ENCODE measurements at regions not wholly inside any gene's neighbourhood (a gene's known extent, or its start where the extent isn't known, plus 50 kb on each side); places are given as distances from the start of the nearest gene placed in this dataset.

DNA sequence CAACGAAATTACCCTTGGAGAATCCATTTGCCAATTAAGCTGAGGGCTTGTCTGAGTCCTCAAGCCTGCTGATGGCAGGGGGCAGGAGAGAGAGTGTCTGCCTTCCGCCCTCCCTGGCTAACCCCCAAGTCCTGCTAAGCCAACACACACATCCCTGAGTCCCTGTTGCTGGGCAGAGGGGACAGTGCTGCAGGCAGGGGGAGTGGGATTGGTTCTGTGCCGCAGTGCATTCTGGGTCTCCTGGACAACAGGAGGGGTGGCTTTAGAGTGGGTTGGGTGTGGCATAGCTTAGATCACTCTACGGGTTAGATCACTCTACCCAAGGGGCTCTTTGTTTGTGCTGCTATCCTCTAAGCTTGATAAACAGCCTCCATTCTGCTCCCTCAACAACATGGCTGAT lies 427.7 kb downstream of the CDK5RAP2 start:
- no peak for TF ChIP-seq CTCF (IDR thresholded peaks at IDR 0.05)
- 73% methylated on average over 1 of the region's 4 CpGs for WGBS (ENCODE audit: insufficient coverage)
- no peak overlapping the region for H3K4me3 ChIP-seq (replicated peaks in 1 of 3; ENCODE audit: low read depth in 2 of 3, low read length in 3 of 3)
- H3K27me3 Mint-ChIP-seq (ENCODE audit: low read depth in 3 of 3) = peaks cover 0 to 1% (median 0%) of the 10 kb centered on the region in 3 donors
- no peaks in the 10 kb centered on the region for H3K4me1 Mint-ChIP-seq
- no peaks in the 10 kb centered on the region for H3K36me3 Mint-ChIP-seq
- H3K27ac Mint-ChIP-seq = no peak overlapping the region
- no peaks in the 10 kb centered on the region for H3K9me3 ChIP-seq (replicated peaks in 1 of 2; ENCODE audit: control insufficient read depth in 1 of 2, insufficient read depth in 1 of 2, low read length in 2 of 2)
- H3K36me3 ChIP-seq (replicated peaks in 1 of 2; ENCODE audit: control insufficient read depth in 1 of 2, insufficient read depth in 2 of 2, low read length in 2 of 2) = no peaks in the 10 kb centered on the region
- DNase-seq = no peak
- H3K27me3 ChIP-seq (ENCODE audit: control insufficient read depth in 2 of 2, insufficient read depth in 2 of 2, low read length in 2 of 2) = no peaks in the 10 kb centered on the region
- intact Hi-C loops (cut with micrococcal nuclease) = no loop called here
- H3K9me3 Mint-ChIP-seq = peaks cover 0 to 5% (median 2%) of the 10 kb centered on the region in 7 donors
- H3K4me2 ChIP-seq (replicated peaks; ENCODE audit: extremely low read depth, low read length, poor library complexity, severe bottlenecking) = no peak overlapping the region
- H2AFZ ChIP-seq (ENCODE audit: insufficient read depth, low read depth, low read length, poor library complexity, severe bottlenecking) = no peak overlapping the region
- H3K4me3 Mint-ChIP-seq = no peak overlapping the region
- H3K9ac ChIP-seq (ENCODE audit: insufficient read depth, low read length, poor library complexity, severe bottlenecking) = no peak overlapping the region
- no peaks in the 10 kb centered on the region for H3K4me1 ChIP-seq (ENCODE audit: control insufficient read depth in 1 of 2, insufficient read depth in 2 of 2, low read length in 2 of 2)
- H3K27ac ChIP-seq (ENCODE audit: low read depth in 1 of 2, low read length in 2 of 2) = no peak overlapping the region
- H3K79me2 ChIP-seq (ENCODE audit: insufficient read depth, low read length) = no peaks in the 10 kb centered on the region
- H4K20me1 ChIP-seq (ENCODE audit: insufficient read depth, low read length) = no peaks in the 10 kb centered on the region

DNA sequence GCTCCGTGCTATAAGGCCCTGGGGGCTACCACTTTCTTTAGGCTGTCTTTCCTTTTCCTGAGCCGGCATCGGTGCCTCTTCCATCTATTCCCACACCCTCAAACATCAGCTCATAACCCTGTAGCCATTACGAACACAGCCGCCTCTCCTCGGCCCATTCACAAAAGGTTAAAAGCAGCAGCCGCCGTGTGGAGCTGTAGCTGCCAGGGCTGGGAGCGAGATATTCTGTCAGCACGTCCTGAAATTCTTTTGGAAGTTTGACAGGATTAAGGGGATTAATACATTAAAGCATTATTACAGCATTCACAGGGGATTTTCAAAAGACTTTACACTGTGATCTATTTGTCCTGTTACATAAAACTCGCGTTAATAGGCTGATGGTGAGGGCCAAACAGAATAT lies 428.2 kb downstream of the CDK5RAP2 start:
- Mint-ChIP-seq H3K27me3 (ENCODE audit: low read depth in 3 of 3) (peaks cover 0 to 1% (median 0%) of the 10 kb centered on the region in 3 donors), H3K27ac (no peak overlapping the region), H3K36me3 (no peaks in the 10 kb centered on the region), H3K9me3 (peaks cover 0 to 3% (median under 1%) of the 10 kb centered on the region in 7 donors), H3K4me3 (no peak overlapping the region), H3K4me1 (no peaks in the 10 kb centered on the region)
- no peaks in the 10 kb centered on the region for H3K9me3 ChIP-seq (replicated peaks in 1 of 2; ENCODE audit: control insufficient read depth in 1 of 2, insufficient read depth in 1 of 2, low read length in 2 of 2)
- H3K79me2 ChIP-seq (ENCODE audit: insufficient read depth, low read length) = no peaks in the 10 kb centered on the region
- intact Hi-C loops (cut with micrococcal nuclease) = no loop called here
- H3K27ac ChIP-seq (ENCODE audit: low read depth in 1 of 2, low read length in 2 of 2) = no peak overlapping the region
- H2AFZ ChIP-seq (ENCODE audit: insufficient read depth, low read depth, low read length, poor library complexity, severe bottlenecking) = no peak overlapping the region
- no peak overlapping the region for H3K4me3 ChIP-seq (replicated peaks in 1 of 3; ENCODE audit: low read depth in 2 of 3, low read length in 3 of 3)
- H3K9ac ChIP-seq (ENCODE audit: insufficient read depth, low read length, poor library complexity, severe bottlenecking) = no peak overlapping the region
- 91% methylated on average over 6 of the region's 12 CpGs for WGBS (ENCODE audit: insufficient coverage)
- no peaks in the 10 kb centered on the region for H3K4me1 ChIP-seq (ENCODE audit: control insufficient read depth in 1 of 2, insufficient read depth in 2 of 2, low read length in 2 of 2)
- no peaks in the 10 kb centered on the region for H4K20me1 ChIP-seq (ENCODE audit: insufficient read depth, low read length)
- no peak for TF ChIP-seq CTCF (IDR thresholded peaks at IDR 0.05)
- no peaks in the 10 kb centered on the region for H3K27me3 ChIP-seq (ENCODE audit: control insufficient read depth in 2 of 2, insufficient read depth in 2 of 2, low read length in 2 of 2)
- no peak for DNase-seq
- H3K4me2 ChIP-seq (replicated peaks; ENCODE audit: extremely low read depth, low read length, poor library complexity, severe bottlenecking) = no peak overlapping the region
- H3K36me3 ChIP-seq (replicated peaks in 1 of 2; ENCODE audit: control insufficient read depth in 1 of 2, insufficient read depth in 2 of 2, low read length in 2 of 2) = no peaks in the 10 kb centered on the region

Data from CD14-positive monocyte (primary cell).